ENCODE measurements at regions not wholly inside any gene's neighbourhood (a gene's known extent, or its start where the extent isn't known, plus 50 kb on each side); places are given as distances from the start of the nearest gene placed in this dataset.

GRCh38 chr2:150122871-150123613, 364.4 kb downstream of the RND3 start:
- TF ChIP-seq EZH2 (IDR thresholded peaks at IDR 0.05; ENCODE audit: borderline replicate concordance, low read length) = no peak
- TF ChIP-seq, protein P1, sequence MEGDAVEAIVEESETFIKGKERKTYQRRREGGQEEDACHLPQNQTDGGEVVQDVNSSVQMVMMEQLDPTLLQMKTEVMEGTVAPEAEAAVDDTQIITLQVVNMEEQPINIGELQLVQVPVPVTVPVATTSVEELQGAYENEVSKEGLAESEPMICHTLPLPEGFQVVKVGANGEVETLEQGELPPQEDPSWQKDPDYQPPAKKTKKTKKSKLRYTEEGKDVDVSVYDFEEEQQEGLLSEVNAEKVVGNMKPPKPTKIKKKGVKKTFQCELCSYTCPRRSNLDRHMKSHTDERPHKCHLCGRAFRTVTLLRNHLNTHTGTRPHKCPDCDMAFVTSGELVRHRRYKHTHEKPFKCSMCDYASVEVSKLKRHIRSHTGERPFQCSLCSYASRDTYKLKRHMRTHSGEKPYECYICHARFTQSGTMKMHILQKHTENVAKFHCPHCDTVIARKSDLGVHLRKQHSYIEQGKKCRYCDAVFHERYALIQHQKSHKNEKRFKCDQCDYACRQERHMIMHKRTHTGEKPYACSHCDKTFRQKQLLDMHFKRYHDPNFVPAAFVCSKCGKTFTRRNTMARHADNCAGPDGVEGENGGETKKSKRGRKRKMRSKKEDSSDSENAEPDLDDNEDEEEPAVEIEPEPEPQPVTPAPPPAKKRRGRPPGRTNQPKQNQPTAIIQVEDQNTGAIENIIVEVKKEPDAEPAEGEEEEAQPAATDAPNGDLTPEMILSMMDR (conservative IDR thresholded peaks at IDR 0.05 in 1 of 2, IDR thresholded peaks at IDR 0.05 in 1 of 2; ENCODE audit: extremely low read depth in 1 of 2, insufficient read depth in 1 of 2, low read depth in 1 of 2, low read length in 2 of 2) = no peak
